ENCODE measurements at regions not wholly inside any gene's neighbourhood (a gene's known extent, or its start where the extent isn't known, plus 50 kb on each side); places are given as distances from the start of the nearest gene placed in this dataset.

DNA sequence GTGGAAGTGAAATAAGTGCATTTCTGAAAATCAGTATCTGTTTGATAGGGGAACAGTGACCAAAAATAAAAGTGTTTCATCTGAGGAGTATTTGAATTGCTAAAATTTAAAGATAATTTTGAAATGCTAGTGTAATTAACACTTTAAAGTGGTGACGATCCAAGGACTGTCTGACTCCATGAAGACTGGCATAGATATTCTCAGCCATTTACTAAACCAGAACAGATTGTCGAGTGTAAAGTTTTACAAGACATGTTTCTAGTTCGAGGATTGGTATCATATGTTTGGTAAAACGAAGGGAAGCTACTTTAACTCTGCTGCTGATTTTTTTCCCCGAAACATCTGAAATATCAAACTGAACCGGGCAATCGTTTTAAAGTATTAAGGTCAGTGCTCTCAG lies 417.9 kb downstream of the EPHA4 start:
- no peak overlapping the region for H3K27ac ChIP-seq (ENCODE audit: low read depth, low read length)
- TF ChIP-seq, protein P1, sequence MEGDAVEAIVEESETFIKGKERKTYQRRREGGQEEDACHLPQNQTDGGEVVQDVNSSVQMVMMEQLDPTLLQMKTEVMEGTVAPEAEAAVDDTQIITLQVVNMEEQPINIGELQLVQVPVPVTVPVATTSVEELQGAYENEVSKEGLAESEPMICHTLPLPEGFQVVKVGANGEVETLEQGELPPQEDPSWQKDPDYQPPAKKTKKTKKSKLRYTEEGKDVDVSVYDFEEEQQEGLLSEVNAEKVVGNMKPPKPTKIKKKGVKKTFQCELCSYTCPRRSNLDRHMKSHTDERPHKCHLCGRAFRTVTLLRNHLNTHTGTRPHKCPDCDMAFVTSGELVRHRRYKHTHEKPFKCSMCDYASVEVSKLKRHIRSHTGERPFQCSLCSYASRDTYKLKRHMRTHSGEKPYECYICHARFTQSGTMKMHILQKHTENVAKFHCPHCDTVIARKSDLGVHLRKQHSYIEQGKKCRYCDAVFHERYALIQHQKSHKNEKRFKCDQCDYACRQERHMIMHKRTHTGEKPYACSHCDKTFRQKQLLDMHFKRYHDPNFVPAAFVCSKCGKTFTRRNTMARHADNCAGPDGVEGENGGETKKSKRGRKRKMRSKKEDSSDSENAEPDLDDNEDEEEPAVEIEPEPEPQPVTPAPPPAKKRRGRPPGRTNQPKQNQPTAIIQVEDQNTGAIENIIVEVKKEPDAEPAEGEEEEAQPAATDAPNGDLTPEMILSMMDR (IDR thresholded peaks at IDR 0.05; ENCODE audit: extremely low read depth, low read depth, low read length): no peak
- no peak overlapping the region for H3K4me3 ChIP-seq (ENCODE audit: insufficient read depth, low read length)
- H3K27me3 ChIP-seq (ENCODE audit: insufficient read depth, low read length): no peaks in the 10 kb centered on the region
- H2AFZ ChIP-seq (ENCODE audit: low read length): no peak overlapping the region
- DNase-seq (ENCODE audit: insufficient read length, low spot score, missing footprints): no peak
- no peaks in the 10 kb centered on the region for H3K36me3 ChIP-seq (ENCODE audit: insufficient read depth, low read length)
- peaks cover 3% of the 10 kb centered on the region for H3K9me3 ChIP-seq (ENCODE audit: low read depth, low read length)
- no peak overlapping the region for H3K4me2 ChIP-seq (ENCODE audit: insufficient read depth, low read length)
- no peaks in the 10 kb centered on the region for H3K79me2 ChIP-seq (ENCODE audit: insufficient read depth, low read length)
- H3K4me1 ChIP-seq (ENCODE audit: insufficient read depth, low read length): no peaks in the 10 kb centered on the region
- no peaks in the 10 kb centered on the region for H4K20me1 ChIP-seq (ENCODE audit: insufficient read depth, low read length)

DNA sequence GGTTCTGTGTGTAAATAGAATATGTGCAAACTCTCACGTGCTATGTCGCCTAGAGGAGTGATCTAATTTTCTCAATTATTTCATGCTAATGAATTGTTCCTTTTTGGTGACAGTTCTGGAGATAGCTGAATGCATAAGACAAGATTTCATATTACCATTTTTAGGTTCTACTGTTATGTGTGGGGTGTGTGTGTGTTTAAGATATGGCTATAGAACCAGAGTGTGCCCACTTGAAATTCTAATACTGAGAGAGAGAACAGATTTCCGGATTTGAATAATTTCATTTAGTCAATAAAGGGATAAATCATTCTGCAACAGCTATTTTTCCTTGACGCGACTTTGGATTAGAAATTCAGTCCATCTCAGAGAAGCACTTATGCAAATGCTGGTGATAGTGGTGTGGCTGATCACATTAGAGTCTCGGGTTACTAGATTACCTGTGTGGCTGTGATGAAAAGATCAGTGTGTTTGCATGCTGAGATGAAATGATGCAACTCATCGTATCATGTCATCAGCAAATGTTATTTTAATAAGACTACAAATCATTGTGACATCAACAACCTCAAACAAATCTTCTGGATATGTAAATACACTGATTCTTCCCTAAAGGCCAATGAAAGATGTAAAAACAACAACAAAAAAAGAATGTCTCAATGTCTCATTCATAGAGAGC lies 415.9 kb downstream of the EPHA4 start:
- Histone ChIP-seq H3K27ac (ENCODE audit: low read depth, low read length) (no peak overlapping the region), H3K9me3 (ENCODE audit: low read depth, low read length) (no peaks in the 10 kb centered on the region), H3K4me3 (ENCODE audit: insufficient read depth, low read length) (no peak overlapping the region), H4K20me1 (ENCODE audit: insufficient read depth, low read length) (no peaks in the 10 kb centered on the region), H3K4me2 (ENCODE audit: insufficient read depth, low read length) (no peak overlapping the region), H3K27me3 (ENCODE audit: insufficient read depth, low read length) (no peaks in the 10 kb centered on the region), H3K36me3 (ENCODE audit: insufficient read depth, low read length) (no peaks in the 10 kb centered on the region), H2AFZ (ENCODE audit: low read length) (no peak overlapping the region), H3K79me2 (ENCODE audit: insufficient read depth, low read length) (no peaks in the 10 kb centered on the region), H3K4me1 (ENCODE audit: insufficient read depth, low read length) (no peaks in the 10 kb centered on the region)
- no peak for DNase-seq (ENCODE audit: insufficient read length, low spot score, missing footprints)
- TF ChIP-seq, protein P1 (IDR thresholded peaks at IDR 0.05; ENCODE audit: extremely low read depth, low read depth, low read length): no peak

DNA sequence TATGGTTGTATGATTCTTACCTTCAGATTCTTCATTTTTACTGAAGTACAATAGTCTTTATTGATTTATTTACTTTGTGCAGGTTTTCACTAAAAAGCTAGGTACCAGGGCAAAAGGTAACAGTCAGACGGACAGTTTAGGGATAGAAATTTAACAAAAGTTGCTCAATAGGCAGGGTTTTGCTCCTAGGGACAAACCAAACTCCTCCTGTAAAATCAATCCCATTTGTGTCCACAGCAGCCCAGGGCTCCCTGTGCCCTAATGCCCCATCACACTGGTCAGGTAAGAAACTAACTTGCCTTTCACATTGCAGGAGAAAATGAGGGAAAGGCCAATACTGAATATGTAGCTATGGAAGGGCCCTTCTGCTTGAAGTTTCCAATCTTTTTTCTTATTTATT lies 410.9 kb downstream of the EPHA4 start:
- Histone ChIP-seq H3K36me3 (ENCODE audit: insufficient read depth, low read length) (no peaks in the 10 kb centered on the region), H3K4me3 (ENCODE audit: insufficient read depth, low read length) (no peak overlapping the region), H4K20me1 (ENCODE audit: insufficient read depth, low read length) (no peaks in the 10 kb centered on the region), H3K27ac (ENCODE audit: low read depth, low read length) (no peak overlapping the region), H3K4me1 (ENCODE audit: insufficient read depth, low read length) (no peaks in the 10 kb centered on the region), H3K27me3 (ENCODE audit: insufficient read depth, low read length) (no peaks in the 10 kb centered on the region), H2AFZ (ENCODE audit: low read length) (no peak overlapping the region), H3K79me2 (ENCODE audit: insufficient read depth, low read length) (no peaks in the 10 kb centered on the region), H3K9me3 (ENCODE audit: low read depth, low read length) (no peaks in the 10 kb centered on the region), H3K4me2 (ENCODE audit: insufficient read depth, low read length) (no peak overlapping the region)
- TF ChIP-seq, protein P1 (IDR thresholded peaks at IDR 0.05; ENCODE audit: extremely low read depth, low read depth, low read length): no peak
- DNase-seq (ENCODE audit: insufficient read length, low spot score, missing footprints): no peak

DNA sequence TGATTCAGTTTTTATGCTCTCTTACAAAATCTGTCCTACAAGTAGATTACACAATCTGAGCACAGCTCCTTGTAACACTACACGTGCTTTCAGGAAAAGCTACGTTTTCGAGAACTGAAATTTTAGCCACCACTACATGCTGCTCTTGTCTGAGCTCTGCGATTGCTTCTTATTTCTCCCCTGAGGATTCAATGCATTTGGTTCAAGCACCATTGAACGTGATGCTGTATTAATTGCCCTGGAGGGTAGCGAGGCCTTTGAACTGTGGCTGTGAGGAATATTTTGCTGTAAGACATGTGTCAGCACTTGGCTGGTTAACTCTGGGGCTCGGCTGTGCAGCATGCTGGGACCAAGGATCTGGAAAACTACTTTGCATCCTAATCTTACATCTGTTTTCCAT lies 405.8 kb downstream of the EPHA4 start:
- H3K4me1 ChIP-seq (ENCODE audit: insufficient read depth, low read length): no peaks in the 10 kb centered on the region
- DNase-seq (ENCODE audit: insufficient read length, low spot score, missing footprints): no peak
- H3K79me2 ChIP-seq (ENCODE audit: insufficient read depth, low read length): no peaks in the 10 kb centered on the region
- H3K4me3 ChIP-seq (ENCODE audit: insufficient read depth, low read length): no peak overlapping the region
- H3K4me2 ChIP-seq (ENCODE audit: insufficient read depth, low read length): no peak overlapping the region
- H3K27me3 ChIP-seq (ENCODE audit: insufficient read depth, low read length): no peaks in the 10 kb centered on the region
- no peaks in the 10 kb centered on the region for H3K9me3 ChIP-seq (ENCODE audit: low read depth, low read length)
- no peak overlapping the region for H3K27ac ChIP-seq (ENCODE audit: low read depth, low read length)
- H3K36me3 ChIP-seq (ENCODE audit: insufficient read depth, low read length): no peaks in the 10 kb centered on the region
- H2AFZ ChIP-seq (ENCODE audit: low read length): no peak overlapping the region
- H4K20me1 ChIP-seq (ENCODE audit: insufficient read depth, low read length): no peaks in the 10 kb centered on the region
- TF ChIP-seq, protein P1 (IDR thresholded peaks at IDR 0.05; ENCODE audit: extremely low read depth, low read depth, low read length): no peak
